Duodenal mucosa (tissue), 2 donors: ENCODE measurements at regions not wholly inside any gene's neighbourhood (a gene's known extent, or its start where the extent isn't known, plus 50 kb on each side); places are given as distances from the start of the nearest gene placed in this dataset.
"Not testable (repeated sequence)": the region's sequence is repeated elsewhere in the genome, so short reads cannot be mapped to it uniquely, and the experiment has no call there.

Experiments
- H3K27ac ChIP-seq: one replicate; pipeline ENCODE4 v1.7.0; 2013; ENCODE audit warnings: low read depth, low read length
- H3K27me3 ChIP-seq, 2 donors: one replicate each; pipeline ENCODE4 v1.7.0; 2013; ENCODE audit warnings: low read length in 2 of 2, control low read depth in 1 of 2; ENCODE audit not compliant: insufficient read depth in 2 of 2, control insufficient read depth in 1 of 2
- H3K36me3 ChIP-seq, 2 donors: one replicate each; pipeline ENCODE4 v1.7.0; 2013; ENCODE audit warnings: low read length in 2 of 2, control low read depth in 1 of 2; ENCODE audit not compliant: insufficient read depth in 2 of 2, control insufficient read depth in 1 of 2
- H3K4me1 ChIP-seq, 2 donors: one replicate each; pipeline ENCODE4 v1.7.0; 2013; ENCODE audit warnings: low read length in 2 of 2, control low read depth in 1 of 2; ENCODE audit not compliant: insufficient read depth in 2 of 2, control insufficient read depth in 1 of 2
- H3K4me3 ChIP-seq, 2 donors: one replicate each; pipeline ENCODE4 v1.7.0; 2013; ENCODE audit warnings: low read length in 2 of 2, low read depth in 1 of 2
- H3K9ac ChIP-seq, 2 donors: one replicate each; pipeline ENCODE4 v1.7.0; 2013; ENCODE audit warnings: low read length in 2 of 2, low read depth in 1 of 2
- H3K9me3 ChIP-seq, 2 donors: one replicate each; pipeline ENCODE4 v1.7.0; 2013; ENCODE audit warnings: low read length in 2 of 2, control low read depth in 1 of 2; ENCODE audit not compliant: control insufficient read depth in 1 of 2

DNA sequence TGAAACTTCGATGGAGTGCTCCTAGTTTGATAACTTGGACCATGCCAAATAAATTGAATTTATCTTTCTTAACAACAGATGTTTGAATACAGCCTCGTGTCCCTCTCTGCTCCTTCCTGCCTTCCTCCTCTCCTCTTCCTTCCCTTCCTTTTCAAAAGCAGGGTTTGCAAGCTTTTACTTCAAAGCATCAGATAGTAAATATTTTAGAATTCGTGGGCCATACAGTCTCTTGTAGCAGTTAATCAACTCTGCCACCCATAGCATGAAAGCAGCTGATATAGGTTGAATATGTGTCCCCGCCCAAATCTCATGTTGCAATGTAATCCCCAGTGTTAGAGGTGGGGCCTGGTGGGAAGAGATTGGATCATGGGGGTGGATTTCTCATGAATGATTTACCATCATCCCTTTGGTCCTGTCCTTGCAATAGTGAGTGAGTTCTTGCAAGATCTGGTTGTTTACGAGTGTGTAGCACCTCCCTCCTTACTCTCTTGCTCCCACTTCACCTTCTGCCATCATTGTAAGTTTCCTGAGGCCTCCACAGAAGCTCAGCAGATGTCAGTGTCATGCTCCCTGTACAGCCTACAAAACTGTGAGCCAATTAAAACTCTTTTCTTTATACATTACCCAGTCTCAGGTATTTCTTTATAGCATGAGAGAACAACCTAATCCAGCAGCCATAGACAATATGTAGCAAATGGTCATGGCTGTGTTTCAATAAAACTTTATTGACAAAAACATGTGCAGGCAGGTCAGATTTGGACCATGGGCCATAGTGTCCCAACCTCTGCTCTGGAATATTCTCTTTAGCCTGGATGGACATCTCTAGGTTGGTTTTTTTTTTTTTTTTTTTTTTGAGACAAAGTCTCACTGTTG is 102.8 kb downstream of the ALG1L2 start:
- not testable (repeated sequence) for H3K4me3 ChIP-seq, H3K27me3 ChIP-seq, H3K27ac ChIP-seq, H3K36me3 ChIP-seq, H3K9ac ChIP-seq, H3K9me3 ChIP-seq, H3K4me1 ChIP-seq

DNA sequence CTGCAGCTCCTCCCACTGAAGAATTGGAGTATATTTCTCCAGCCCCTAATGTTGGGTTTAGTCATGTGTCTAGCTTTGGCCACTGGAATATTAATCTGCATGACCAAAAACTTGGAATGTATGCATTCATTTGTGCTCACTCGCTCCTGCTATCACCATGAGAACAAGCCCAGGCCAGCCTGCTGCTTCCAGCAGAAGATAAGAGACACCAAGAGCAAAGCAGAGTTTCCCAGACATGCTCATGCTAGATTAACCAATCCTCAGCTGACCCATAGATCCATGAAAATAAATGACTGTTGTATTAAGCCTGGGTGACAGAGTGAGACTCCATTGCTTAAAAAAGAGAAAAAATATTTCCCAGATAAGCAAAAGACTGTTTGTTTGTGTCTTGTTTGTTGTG is 119.6 kb downstream of the ALG1L2 start:
- H3K9ac ChIP-seq, H3K27ac ChIP-seq, H3K4me1 ChIP-seq, H3K27me3 ChIP-seq, H3K36me3 ChIP-seq, H3K4me3 ChIP-seq, H3K9me3 ChIP-seq: not testable (repeated sequence)

DNA sequence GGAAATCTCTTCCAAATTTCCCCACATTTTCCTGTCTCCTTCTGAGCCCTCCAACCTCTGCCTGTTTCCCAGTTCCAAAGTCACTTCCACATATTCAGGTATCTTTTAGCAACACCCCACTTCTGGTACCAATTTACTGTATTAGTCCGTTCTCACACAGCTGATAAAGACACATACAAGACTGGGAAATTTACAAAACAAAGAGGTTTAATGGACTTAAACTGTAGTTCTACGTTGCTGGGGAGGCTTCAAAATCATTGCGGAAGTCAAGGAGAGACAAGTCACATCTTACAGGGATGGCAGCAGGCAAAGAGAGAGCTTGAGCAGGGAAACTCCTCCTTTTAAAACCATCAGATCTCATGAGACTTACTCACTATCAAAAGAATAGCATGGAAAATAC is 122.0 kb downstream of the ALG1L2 start:
- H3K4me1 ChIP-seq, H3K27me3 ChIP-seq, H3K4me3 ChIP-seq, H3K27ac ChIP-seq, H3K9ac ChIP-seq, H3K36me3 ChIP-seq, H3K9me3 ChIP-seq: not testable (repeated sequence)

GRCh38 chr3:130227540-130227939 is 117.9 kb upstream of the COL6A5 start:
- no peaks in the 10 kb centered on the region for H3K4me1 ChIP-seq

GRCh38 chr3:130242850-130243569 is 102.5 kb upstream of the COL6A5 start:
- H3K9me3 ChIP-seq, result no peaks in the 10 kb centered on the region
- H3K4me3 ChIP-seq, result no peak overlapping the region
- H3K4me1 ChIP-seq, result no peaks in the 10 kb centered on the region
- no peaks in the 10 kb centered on the region for H3K36me3 ChIP-seq
- no peak overlapping the region for H3K9ac ChIP-seq
- H3K27ac ChIP-seq, result no peak overlapping the region
- H3K27me3 ChIP-seq, result no peaks in the 10 kb centered on the region

More at GRCh38 chr3:130227540-130227939, 117.9 kb upstream of the COL6A5 start:
- Histone ChIP-seq H3K9ac (no peak overlapping the region), H3K27me3 (no peaks in the 10 kb centered on the region), H3K27ac (no peak overlapping the region), H3K9me3 (no peaks in the 10 kb centered on the region), H3K4me3 (no peak overlapping the region), H3K36me3 (no peaks in the 10 kb centered on the region)

GRCh38 chr3:130243808-130244207 is 101.7 kb upstream of the COL6A5 start:
- Histone ChIP-seq H3K27ac (no peak overlapping the region), H3K9ac (no peak overlapping the region), H3K36me3 (no peaks in the 10 kb centered on the region), H3K9me3 (no peaks in the 10 kb centered on the region), H3K4me3 (no peak overlapping the region), H3K4me1 (no peaks in the 10 kb centered on the region), H3K27me3 (no peaks in the 10 kb centered on the region)

DNA sequence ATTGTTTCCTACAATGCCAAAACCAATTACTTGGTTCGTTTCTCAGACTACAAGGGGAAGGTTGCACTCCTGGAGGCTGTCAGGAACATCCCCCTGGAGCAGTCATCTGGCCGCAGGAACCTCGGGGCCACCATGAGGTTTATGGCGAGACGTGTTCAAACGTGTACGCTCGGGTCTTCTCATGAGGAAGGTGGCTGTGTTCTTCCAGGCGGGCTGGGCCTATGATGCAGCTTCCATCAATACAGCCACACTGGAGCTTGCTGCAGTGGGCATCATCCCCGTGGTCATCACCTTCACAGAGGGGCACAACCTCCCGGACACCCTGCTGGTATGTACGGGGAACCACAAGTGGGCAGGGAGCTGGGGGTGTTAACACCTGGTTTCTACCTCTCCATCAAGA is 94.5 kb upstream of the COL6A5 start:
- H3K4me3 ChIP-seq, result no peak overlapping the region
- no peaks in the 10 kb centered on the region for H3K27me3 ChIP-seq
- H3K9me3 ChIP-seq, result no peaks in the 10 kb centered on the region
- H3K9ac ChIP-seq, result no peak overlapping the region
- no peaks in the 10 kb centered on the region for H3K36me3 ChIP-seq
- H3K27ac ChIP-seq, result no peak overlapping the region
- H3K4me1 ChIP-seq, result no peaks in the 10 kb centered on the region

DNA sequence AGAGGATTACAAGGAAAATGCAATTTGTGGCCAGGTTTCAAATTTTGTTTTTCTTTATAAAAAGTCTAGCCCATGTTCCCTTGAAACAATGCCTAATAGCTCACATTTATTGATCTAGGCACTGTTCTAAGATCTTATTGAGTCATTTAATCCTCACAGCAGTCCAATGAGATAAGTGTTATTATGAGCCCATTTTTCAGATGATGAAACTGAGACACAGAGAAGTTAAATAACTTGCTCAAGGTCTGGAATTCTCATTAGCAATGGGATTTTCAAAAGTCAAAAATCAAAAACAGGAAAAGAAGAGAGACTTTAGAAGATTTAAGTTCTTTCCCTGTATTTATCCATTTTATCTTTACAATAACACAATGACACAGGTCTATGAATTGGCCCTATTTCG is 90.0 kb upstream of the COL6A5 start:
- H3K36me3 ChIP-seq, result no peaks in the 10 kb centered on the region
- no peaks in the 10 kb centered on the region for H3K9me3 ChIP-seq
- H3K4me3 ChIP-seq, result no peak overlapping the region
- H3K27ac ChIP-seq, result no peak overlapping the region
- no peaks in the 10 kb centered on the region for H3K27me3 ChIP-seq
- no peak overlapping the region for H3K9ac ChIP-seq
- H3K4me1 ChIP-seq, result no peaks in the 10 kb centered on the region

- Histone ChIP-seq H3K36me3 (no peaks in the 10 kb centered on the region), H3K27ac (no peak overlapping the region), H3K9ac (no peak overlapping the region), H3K4me3 (no peak overlapping the region), H3K4me1 (no peaks in the 10 kb centered on the region), H3K9me3 (no peaks in the 10 kb centered on the region), H3K27me3 (no peaks in the 10 kb centered on the region)
Measured at GRCh38 chr3:130256821-130257340, 88.6 kb upstream of the COL6A5 start.

DNA sequence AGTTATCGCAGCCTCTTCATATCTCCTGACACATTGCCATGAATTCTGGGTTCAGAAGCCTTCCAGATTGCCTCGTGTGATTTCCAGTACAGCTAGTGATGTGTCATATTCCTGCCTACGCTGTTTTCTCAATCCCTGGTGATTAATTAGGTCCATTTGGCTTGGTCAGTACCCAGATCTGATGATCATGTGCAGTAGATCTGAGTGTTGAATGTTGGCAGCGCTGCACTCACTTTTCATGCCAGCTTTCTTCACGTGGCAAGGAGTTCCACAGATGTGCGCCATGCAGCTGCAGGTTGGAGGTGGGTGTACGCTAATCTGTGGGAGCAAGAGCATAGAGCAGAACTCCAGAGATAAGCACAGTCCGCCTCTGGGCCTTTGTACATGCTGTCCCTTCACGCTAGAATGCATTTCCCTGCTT is 86.9 kb upstream of the COL6A5 start:
- no peaks in the 10 kb centered on the region for H3K9me3 ChIP-seq
- H3K4me1 ChIP-seq, result no peaks in the 10 kb centered on the region
- H3K9ac ChIP-seq, result no peak overlapping the region
- no peak overlapping the region for H3K4me3 ChIP-seq
- no peak overlapping the region for H3K27ac ChIP-seq
- no peaks in the 10 kb centered on the region for H3K27me3 ChIP-seq
- no peaks in the 10 kb centered on the region for H3K36me3 ChIP-seq
